ENCODE measurements at regions not wholly inside any gene's neighbourhood (a gene's known extent, or its start where the extent isn't known, plus 50 kb on each side); places are given as distances from the start of the nearest gene placed in this dataset.

GRCh38 chr2:190809139-190809764 is 71.4 kb upstream of the GLS start:
- no peak for TF ChIP-seq CTCF (IDR thresholded peaks at IDR 0.05; ENCODE audit: low read depth, low read length)
- TF ChIP-seq MAX (IDR thresholded peaks at IDR 0.05; ENCODE audit: low read depth, low read length): no peak

Data from NB4 (cell line).